Fibroblast of pulmonary artery (primary cell): ENCODE measurements at regions not wholly inside any gene's neighbourhood (a gene's known extent, or its start where the extent isn't known, plus 50 kb on each side); places are given as distances from the start of the nearest gene placed in this dataset.
A peak's percentile ranks its signal among the peaks of the same experiment; 100 is the strongest.

ENCODE experiments used
- DNase-seq: peaks from one replicate; pipeline ENCODE4 v3.0.0-alpha.2; 2010; ENCODE audit warnings: low read depth
- H3K4me3 ChIP-seq: replicated peaks from 2 replicates; pipeline ENCODE4 v1.5.1; 2011; ENCODE audit warnings: low read depth, mild to moderate bottlenecking, control low read depth, low read length, moderate library complexity
- TF ChIP-seq, protein P1 (sequence below): IDR thresholded peaks from 2 replicates; pipeline ENCODE4 v1.5.1; 2011; ENCODE audit warnings: mild to moderate bottlenecking, control low read depth, low read length, inconsistent platforms; ENCODE audit errors: missing control alignments

DNA sequence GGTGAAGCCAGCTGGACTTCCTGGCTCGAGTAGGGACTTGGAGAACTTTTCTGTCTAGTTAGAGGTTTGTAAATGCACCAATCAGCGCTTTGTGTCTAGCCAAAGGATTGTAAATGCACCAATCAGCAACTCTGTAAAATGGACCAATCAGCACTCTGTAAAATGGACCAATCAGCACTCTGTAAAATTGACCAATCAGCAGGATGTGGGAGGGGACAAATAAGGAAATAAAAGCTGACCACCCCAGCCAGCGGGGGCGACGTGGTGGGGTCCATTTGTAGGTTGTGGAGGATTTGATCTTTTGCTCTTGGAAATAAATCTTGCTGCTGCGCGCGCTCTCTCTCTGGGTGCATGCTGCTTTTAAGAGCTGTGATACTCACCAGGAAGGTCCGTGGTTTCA is 202.9 kb downstream of the MIAT start:
- TF ChIP-seq, protein P1, sequence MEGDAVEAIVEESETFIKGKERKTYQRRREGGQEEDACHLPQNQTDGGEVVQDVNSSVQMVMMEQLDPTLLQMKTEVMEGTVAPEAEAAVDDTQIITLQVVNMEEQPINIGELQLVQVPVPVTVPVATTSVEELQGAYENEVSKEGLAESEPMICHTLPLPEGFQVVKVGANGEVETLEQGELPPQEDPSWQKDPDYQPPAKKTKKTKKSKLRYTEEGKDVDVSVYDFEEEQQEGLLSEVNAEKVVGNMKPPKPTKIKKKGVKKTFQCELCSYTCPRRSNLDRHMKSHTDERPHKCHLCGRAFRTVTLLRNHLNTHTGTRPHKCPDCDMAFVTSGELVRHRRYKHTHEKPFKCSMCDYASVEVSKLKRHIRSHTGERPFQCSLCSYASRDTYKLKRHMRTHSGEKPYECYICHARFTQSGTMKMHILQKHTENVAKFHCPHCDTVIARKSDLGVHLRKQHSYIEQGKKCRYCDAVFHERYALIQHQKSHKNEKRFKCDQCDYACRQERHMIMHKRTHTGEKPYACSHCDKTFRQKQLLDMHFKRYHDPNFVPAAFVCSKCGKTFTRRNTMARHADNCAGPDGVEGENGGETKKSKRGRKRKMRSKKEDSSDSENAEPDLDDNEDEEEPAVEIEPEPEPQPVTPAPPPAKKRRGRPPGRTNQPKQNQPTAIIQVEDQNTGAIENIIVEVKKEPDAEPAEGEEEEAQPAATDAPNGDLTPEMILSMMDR, result no peak
- no peak for DNase-seq
- no peak overlapping the region for H3K4me3 ChIP-seq

DNA sequence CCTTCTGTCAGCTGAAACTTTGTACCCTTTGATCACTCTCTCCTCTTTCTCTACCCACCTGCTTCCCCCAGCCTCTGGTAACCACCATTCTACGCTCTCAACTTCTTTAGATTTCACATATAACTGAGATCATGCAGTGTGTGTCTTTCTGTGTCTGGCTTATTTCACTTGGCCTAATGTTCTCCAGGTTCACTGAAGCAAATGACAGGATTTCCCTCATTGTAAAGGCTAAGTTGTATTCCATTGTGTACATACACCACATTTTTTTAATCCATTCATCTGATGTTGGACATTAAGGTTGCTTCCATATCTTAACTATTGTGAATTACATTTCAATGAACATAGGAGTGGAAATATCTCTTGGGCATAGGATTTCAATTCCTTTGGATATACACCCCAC is 207.6 kb downstream of the MIAT start:
- no peak overlapping the region for H3K4me3 ChIP-seq
- DNase-seq, result no peak
- TF ChIP-seq, protein P1, result no peak

- H3K4me3 ChIP-seq, result no peak overlapping the region
- TF ChIP-seq, protein P1, result no peak
- DNase-seq, result no peak
Observed at GRCh38 chr22:26883393-26883792, 226.0 kb downstream of the MIAT start.

GRCh38 chr22:26884921-26885320 is 227.5 kb downstream of the MIAT start:
- TF ChIP-seq, protein P1, result no peak
- no peak overlapping the region for H3K4me3 ChIP-seq
- no peak for DNase-seq

DNA sequence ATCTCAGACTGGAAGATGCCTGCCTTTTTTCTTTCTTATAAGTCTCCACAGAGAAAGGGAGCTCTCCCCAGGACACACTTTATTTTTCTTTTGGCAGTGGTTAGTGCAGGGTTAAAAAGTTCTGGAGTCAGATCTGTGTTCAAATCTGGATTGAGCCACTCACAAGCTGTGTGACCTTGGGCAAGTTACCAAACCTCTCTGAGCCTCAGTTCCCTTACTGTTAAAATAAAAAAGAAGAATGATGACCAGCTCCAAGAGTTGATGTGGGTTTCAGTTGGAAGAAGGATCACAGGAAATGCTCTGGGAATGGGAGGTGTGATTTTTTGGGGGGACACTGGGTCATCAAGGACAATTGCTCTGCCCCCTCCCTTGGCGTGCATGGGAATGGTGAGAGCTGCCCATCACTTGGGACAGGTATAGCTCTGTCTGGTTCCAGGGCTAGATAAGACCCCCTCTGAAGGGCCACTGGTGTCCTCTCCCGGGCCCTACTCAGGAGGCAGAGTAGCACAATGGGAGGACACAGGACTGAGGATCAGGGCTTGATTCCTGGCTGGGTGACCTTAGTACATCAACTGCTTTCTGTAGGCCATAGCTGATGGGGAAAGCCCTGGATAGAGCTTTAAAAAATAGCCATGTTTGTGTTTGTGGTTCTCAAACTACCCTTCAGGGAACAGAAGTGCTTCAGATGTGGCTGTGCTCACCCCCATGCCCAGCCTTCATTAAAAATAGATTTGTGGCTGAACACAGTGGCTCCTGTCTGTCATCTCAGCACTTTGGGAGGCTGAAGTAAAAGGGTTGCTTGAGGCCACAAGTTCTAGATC is 228.3 kb downstream of the MIAT start:
- no peak overlapping the region for H3K4me3 ChIP-seq
- TF ChIP-seq, protein P1, result no peak
- DNase-seq, result no peak

GRCh38 chr22:26887456-26887855 is 230.1 kb downstream of the MIAT start:
- TF ChIP-seq, protein P1, result no peak
- no peak overlapping the region for H3K4me3 ChIP-seq
- DNase-seq, result peak; percentile 84

DNA sequence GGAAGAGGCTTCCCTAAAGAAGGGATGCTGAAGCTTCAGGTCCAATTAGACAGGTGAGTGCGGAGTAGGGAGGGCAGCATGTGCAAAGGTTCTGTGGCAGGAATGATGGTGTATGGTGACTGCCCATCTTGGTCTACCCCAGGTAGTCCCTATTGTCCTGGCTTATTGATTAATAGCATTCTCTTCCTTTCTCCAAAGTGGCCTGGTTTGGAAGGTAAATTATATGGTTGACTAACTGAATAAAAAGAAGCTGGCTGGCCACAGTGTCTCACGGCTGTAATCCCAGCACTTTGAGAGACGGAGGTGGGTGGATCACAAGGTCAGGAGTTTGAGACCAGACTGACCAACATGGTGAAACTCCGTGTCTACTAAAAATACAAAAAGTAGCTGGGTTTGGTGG is 230.5 kb downstream of the MIAT start:
- DNase-seq, result no peak
- no peak overlapping the region for H3K4me3 ChIP-seq
- TF ChIP-seq, protein P1, result no peak
